ENCODE measurements at regions not wholly inside any gene's neighbourhood (a gene's known extent, or its start where the extent isn't known, plus 50 kb on each side); places are given as distances from the start of the nearest gene placed in this dataset.
"Not testable (repeated sequence)": the region's sequence is repeated elsewhere in the genome, so short reads cannot be mapped to it uniquely, and the experiment has no call there.

DNA sequence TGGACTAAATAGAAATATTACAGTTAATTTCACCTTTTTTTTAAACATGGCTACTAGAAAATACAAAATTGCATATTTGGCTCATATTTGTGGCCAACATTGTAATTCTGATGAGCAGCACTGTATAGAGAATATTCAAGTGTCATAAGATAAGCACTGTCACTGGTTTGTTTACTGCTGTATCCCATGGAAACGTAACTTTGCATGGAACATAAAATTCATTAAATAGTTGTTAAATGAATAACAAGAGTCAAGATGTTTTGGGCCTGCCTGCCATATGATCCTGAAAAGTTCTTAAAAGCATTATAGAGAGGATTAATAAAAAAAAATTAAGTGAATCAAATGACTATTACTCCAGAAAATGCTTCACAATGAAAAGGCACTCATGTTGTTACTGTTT is 763.7 kb upstream of the CRIM1 start:
- TF ChIP-seq, protein P1, sequence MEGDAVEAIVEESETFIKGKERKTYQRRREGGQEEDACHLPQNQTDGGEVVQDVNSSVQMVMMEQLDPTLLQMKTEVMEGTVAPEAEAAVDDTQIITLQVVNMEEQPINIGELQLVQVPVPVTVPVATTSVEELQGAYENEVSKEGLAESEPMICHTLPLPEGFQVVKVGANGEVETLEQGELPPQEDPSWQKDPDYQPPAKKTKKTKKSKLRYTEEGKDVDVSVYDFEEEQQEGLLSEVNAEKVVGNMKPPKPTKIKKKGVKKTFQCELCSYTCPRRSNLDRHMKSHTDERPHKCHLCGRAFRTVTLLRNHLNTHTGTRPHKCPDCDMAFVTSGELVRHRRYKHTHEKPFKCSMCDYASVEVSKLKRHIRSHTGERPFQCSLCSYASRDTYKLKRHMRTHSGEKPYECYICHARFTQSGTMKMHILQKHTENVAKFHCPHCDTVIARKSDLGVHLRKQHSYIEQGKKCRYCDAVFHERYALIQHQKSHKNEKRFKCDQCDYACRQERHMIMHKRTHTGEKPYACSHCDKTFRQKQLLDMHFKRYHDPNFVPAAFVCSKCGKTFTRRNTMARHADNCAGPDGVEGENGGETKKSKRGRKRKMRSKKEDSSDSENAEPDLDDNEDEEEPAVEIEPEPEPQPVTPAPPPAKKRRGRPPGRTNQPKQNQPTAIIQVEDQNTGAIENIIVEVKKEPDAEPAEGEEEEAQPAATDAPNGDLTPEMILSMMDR (IDR thresholded peaks at IDR 0.05), result no peak
- Mint-ChIP-seq H3K27me3 (no peaks in the 10 kb centered on the region), H3K27ac (no peak overlapping the region), H3K9me3 (peaks cover 8% of the 10 kb centered on the region), H3K36me3 (ENCODE audit: low read depth) (no peaks in the 10 kb centered on the region), H3K4me3 (no peak overlapping the region), H3K4me1 (no peaks in the 10 kb centered on the region)
- no peak for ATAC-seq (ENCODE audit: low read depth)
- intact Hi-C loops (cut with micrococcal nuclease), result no loop called here
- no peak for DNase-seq
- ChIA-PET POLR2A (no interaction called here), CTCF (no interaction called here)

DNA sequence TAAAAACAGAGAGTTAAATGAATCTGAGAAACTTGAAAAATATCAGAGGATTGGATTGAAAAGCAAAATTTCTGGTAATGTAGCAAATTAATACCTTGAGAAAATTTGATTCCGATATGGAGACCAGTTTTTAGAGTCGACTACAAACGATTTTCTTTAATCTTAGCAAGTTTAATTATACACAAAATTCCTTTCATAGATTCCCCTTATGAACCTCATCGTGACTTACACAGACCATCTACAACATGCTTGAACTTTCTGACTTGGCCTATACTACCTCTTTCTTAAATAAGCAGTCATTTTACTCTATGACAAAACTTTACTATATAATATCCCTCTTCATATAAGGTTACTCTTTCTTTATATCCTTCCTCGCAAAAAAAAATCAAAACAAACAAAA is 769.6 kb upstream of the CRIM1 start:
- Mint-ChIP-seq H3K27ac (no peak overlapping the region), H3K36me3 (ENCODE audit: low read depth) (no peaks in the 10 kb centered on the region), H3K4me3 (no peak overlapping the region), H3K27me3 (no peaks in the 10 kb centered on the region), H3K4me1 (no peaks in the 10 kb centered on the region), H3K9me3 (peaks cover 12% of the 10 kb centered on the region)
- CTCF ChIA-PET, result no interaction called here
- no peak for ATAC-seq (ENCODE audit: low read depth)
- POLR2A ChIA-PET, result no interaction called here
- intact Hi-C loops (cut with micrococcal nuclease), result no loop called here
- no peak for DNase-seq
- TF ChIP-seq, protein P1 (IDR thresholded peaks at IDR 0.05), result no peak

DNA sequence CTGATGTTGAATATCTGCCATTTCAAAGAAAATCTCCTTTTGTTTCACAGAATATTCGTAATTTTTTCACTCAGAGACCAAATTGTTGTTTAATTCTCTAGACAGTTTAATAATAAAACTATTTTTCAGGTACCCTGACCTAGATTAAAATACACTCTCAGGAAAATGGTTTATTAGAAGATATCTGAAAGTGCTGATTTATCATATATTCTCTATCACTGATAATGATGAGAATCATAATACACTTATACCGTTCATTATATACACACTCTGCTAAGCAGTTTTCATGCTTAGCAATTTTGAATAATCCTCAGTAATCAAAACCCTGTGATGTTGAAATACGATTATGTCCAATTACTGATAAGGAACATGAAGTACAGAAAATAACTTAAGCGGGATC is 772.9 kb upstream of the CRIM1 start:
- no peaks in the 10 kb centered on the region for H3K27me3 Mint-ChIP-seq
- POLR2A ChIA-PET, result no interaction called here
- CTCF ChIA-PET, result no interaction called here
- intact Hi-C loops (cut with micrococcal nuclease), result no loop called here
- TF ChIP-seq, protein P1 (IDR thresholded peaks at IDR 0.05), result no peak
- ATAC-seq (ENCODE audit: low read depth) (no peak), DNase-seq (no peak)
- no peak overlapping the region for H3K27ac Mint-ChIP-seq
- no peaks in the 10 kb centered on the region for H3K4me1 Mint-ChIP-seq
- H3K4me3 Mint-ChIP-seq, result no peak overlapping the region
- H3K9me3 Mint-ChIP-seq, result peaks cover 8% of the 10 kb centered on the region
- no peaks in the 10 kb centered on the region for H3K36me3 Mint-ChIP-seq (ENCODE audit: low read depth)

DNA sequence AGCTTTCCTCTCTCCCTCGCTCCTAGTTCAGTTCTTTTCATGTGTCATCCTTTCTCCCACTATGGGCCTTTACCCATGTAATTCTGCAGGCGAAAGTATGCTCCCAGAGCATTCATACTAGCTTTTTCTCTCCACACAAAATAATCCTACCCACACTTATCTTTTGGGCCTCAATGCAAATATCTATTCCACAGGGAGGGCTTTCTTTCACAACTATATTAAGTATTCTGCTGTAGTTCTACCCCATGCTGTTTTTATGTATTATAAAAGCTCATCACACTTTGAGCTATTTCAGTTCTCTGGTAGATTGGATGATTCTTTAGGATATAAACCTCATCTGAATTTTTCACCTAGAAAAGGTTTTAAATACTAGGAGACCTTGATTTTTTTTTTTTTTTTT is 774.6 kb upstream of the CRIM1 start:
- Mint-ChIP-seq H3K27ac (no peak overlapping the region), H3K27me3 (no peaks in the 10 kb centered on the region), H3K36me3 (ENCODE audit: low read depth) (no peaks in the 10 kb centered on the region), H3K4me3 (no peak overlapping the region), H3K9me3 (peaks cover 3% of the 10 kb centered on the region), H3K4me1 (no peaks in the 10 kb centered on the region)
- ChIA-PET POLR2A (no interaction called here), CTCF (no interaction called here)
- DNase-seq (no peak), ATAC-seq (ENCODE audit: low read depth) (no peak)
- intact Hi-C loops (cut with micrococcal nuclease), result no loop called here
- TF ChIP-seq, protein P1 (IDR thresholded peaks at IDR 0.05), result no peak

DNA sequence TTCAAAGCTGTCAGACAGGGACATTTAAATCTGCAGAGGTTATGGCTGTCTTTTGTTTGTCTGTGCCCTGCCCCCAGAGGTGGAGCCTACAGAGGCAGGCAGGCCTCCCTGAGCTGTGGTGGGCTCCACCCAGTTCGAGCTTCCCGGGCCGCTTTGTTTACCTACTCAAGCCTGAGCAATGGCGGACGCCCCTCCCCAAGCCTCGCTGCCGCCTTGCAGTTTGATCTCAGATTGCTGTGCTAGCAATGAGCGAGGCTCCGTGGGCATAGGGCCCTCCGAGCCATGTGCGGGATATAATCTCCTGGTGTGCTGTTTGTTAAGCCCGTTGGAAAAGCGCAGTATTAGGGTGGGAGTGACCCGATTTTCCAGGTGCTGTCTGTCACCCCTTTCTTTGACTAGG is 787.0 kb upstream of the CRIM1 start:
- intact Hi-C loops (cut with micrococcal nuclease); H3K4me3 Mint-ChIP-seq; H3K36me3 Mint-ChIP-seq (ENCODE audit: low read depth); DNase-seq; POLR2A ChIA-PET; CTCF ChIA-PET; H3K27ac Mint-ChIP-seq; H3K4me1 Mint-ChIP-seq; H3K27me3 Mint-ChIP-seq; ATAC-seq (ENCODE audit: low read depth): not testable (repeated sequence)
- H3K9me3 Mint-ChIP-seq, result peaks cover 14% of the 10 kb centered on the region

DNA sequence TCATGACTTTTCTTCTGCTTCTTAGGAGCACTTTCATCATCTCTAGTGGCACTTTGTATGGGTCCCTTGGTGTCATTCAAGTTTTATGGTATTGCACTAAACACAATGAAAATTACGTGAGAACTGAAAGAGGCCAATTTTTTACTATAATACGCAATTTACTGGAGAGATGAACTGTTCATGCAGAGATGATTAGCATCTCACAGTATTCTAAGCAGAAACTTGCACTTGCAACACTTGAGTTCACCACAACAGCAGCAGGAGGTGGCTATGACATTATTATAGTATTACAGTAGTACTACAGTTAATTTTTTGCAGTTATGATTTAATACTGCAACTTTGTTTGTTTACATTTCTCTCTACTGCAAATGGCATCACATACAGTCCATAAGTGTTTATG is 793.1 kb upstream of the CRIM1 start:
- no peaks in the 10 kb centered on the region for H3K4me1 Mint-ChIP-seq
- no peaks in the 10 kb centered on the region for H3K36me3 Mint-ChIP-seq (ENCODE audit: low read depth)
- H3K9me3 Mint-ChIP-seq, result peaks cover 2% of the 10 kb centered on the region
- POLR2A ChIA-PET, result no interaction called here
- H3K27ac Mint-ChIP-seq, result no peak overlapping the region
- intact Hi-C loops (cut with micrococcal nuclease), result no loop called here
- TF ChIP-seq, protein P1 (IDR thresholded peaks at IDR 0.05), result no peak
- DNase-seq (no peak), ATAC-seq (ENCODE audit: low read depth) (no peak)
- no peaks in the 10 kb centered on the region for H3K27me3 Mint-ChIP-seq
- CTCF ChIA-PET, result no interaction called here
- H3K4me3 Mint-ChIP-seq, result no peak overlapping the region

Measured in activated B cell treated with CpG ODN at 0.5 μM for 24 hours (primary cell).